ENCODE measurements at regions not wholly inside any gene's neighbourhood (a gene's known extent, or its start where the extent isn't known, plus 50 kb on each side); places are given as distances from the start of the nearest gene placed in this dataset.

DNA sequence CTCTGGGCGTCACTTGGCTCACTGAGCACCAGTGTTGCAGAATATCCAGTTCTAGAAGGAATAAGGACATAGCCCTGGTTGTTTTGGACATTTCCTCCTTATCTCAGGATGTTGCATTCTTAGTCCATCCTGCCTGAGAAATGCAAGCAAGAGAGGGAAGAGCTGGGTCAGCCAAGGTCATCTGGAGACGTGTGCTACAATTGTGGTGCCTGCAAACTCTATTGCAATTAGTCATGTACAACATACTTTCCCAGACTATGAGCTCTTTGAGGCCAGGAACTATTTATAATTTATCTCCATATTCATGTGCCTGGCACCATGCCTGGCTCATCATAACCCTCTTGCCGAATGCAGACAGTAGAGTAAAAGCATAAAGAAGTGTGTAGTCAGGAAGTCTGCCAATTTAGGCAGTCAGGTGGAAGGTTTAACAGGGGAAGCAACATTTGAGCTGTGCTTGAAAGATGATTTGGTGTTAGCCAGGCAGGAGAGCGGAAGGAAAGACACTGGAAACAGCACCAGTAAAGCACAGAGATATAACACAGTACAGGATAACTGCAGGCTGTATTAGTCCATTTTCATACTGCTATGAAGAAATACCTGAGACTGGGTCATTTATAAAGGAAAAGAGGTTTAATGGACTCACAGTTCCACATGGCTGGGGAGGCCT is 129.4 kb upstream of the PAX6 start:
- TF ChIP-seq CEBPB (IDR thresholded peaks at IDR 0.05; ENCODE audit: low read depth, low read length) (no peak), RAD21 (IDR thresholded peaks at IDR 0.05 in 1 of 2, conservative IDR thresholded peaks at IDR 0.05 in 1 of 2; ENCODE audit: low read depth in 2 of 2, low read length in 2 of 2) (no peak), POU5F1 (IDR thresholded peaks at IDR 0.05; ENCODE audit: low read depth, low read length) (no peak), JUND (IDR thresholded peaks at IDR 0.05; ENCODE audit: low read length) (no peak), ZNF274 (IDR thresholded peaks at IDR 0.05; ENCODE audit: borderline replicate concordance, extremely low read depth, low read length) (no peak), POLR2A (IDR thresholded peaks at IDR 0.05; ENCODE audit: control extremely low read depth in 1 of 2, low read depth in 2 of 2, low read length in 2 of 2) (no peak), TAF1 (IDR thresholded peaks at IDR 0.05; ENCODE audit: low read depth, low read length) (no peak)
- TF ChIP-seq, protein P1, sequence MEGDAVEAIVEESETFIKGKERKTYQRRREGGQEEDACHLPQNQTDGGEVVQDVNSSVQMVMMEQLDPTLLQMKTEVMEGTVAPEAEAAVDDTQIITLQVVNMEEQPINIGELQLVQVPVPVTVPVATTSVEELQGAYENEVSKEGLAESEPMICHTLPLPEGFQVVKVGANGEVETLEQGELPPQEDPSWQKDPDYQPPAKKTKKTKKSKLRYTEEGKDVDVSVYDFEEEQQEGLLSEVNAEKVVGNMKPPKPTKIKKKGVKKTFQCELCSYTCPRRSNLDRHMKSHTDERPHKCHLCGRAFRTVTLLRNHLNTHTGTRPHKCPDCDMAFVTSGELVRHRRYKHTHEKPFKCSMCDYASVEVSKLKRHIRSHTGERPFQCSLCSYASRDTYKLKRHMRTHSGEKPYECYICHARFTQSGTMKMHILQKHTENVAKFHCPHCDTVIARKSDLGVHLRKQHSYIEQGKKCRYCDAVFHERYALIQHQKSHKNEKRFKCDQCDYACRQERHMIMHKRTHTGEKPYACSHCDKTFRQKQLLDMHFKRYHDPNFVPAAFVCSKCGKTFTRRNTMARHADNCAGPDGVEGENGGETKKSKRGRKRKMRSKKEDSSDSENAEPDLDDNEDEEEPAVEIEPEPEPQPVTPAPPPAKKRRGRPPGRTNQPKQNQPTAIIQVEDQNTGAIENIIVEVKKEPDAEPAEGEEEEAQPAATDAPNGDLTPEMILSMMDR (IDR thresholded peaks at IDR 0.05; ENCODE audit: control extremely low read depth in 1 of 3, insufficient read depth in 1 of 3, low read depth in 1 of 3, low read length in 3 of 3): no peak
- TF ChIP-seq, protein P2, sequence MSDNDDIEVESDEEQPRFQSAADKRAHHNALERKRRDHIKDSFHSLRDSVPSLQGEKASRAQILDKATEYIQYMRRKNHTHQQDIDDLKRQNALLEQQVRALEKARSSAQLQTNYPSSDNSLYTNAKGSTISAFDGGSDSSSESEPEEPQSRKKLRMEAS (IDR thresholded peaks at IDR 0.05): no peak

Measured in H1 (cell line).